ENCODE measurements at regions not wholly inside any gene's neighbourhood (a gene's known extent, or its start where the extent isn't known, plus 50 kb on each side); places are given as distances from the start of the nearest gene placed in this dataset.

DNA sequence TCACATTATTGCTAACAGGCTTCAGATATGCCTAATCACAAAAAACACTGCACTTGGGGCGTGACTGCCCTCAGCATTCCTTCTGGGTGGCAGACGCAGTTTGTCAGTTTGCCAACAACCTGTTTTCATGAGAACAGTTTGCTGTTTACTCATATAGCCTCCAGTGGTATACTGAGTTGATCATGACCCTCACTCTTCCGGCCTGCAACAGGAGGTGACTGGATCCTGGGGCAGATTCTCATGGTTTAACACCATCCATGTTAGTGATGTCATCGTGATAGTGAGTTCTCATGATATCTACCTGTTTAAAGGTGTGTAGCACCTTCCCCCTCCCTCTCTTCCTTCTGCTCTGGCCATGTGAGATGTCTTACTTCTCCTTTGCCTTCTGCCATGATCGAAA is 555.2 kb downstream of the PLPP3 start:
- TF ChIP-seq, protein P1, sequence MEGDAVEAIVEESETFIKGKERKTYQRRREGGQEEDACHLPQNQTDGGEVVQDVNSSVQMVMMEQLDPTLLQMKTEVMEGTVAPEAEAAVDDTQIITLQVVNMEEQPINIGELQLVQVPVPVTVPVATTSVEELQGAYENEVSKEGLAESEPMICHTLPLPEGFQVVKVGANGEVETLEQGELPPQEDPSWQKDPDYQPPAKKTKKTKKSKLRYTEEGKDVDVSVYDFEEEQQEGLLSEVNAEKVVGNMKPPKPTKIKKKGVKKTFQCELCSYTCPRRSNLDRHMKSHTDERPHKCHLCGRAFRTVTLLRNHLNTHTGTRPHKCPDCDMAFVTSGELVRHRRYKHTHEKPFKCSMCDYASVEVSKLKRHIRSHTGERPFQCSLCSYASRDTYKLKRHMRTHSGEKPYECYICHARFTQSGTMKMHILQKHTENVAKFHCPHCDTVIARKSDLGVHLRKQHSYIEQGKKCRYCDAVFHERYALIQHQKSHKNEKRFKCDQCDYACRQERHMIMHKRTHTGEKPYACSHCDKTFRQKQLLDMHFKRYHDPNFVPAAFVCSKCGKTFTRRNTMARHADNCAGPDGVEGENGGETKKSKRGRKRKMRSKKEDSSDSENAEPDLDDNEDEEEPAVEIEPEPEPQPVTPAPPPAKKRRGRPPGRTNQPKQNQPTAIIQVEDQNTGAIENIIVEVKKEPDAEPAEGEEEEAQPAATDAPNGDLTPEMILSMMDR (IDR thresholded peaks at IDR 0.05) = no peak
- TF ChIP-seq POLR2A (IDR thresholded peaks at IDR 0.05) = no peak
